ACHN (cell line): ENCODE measurements at regions not wholly inside any gene's neighbourhood (a gene's known extent, or its start where the extent isn't known, plus 50 kb on each side); places are given as distances from the start of the nearest gene placed in this dataset.

ENCODE experiments used
- DNase-seq: peaks from one replicate; pipeline ENCODE4 v3.0.0-alpha.2; 2015
- in situ Hi-C: cut with HindIII; loops from 2 replicates; pipeline ENCODE4 v1.10.0; 2017; ENCODE audit warnings: low sequenced_read_pairs, low pct_ligation_motif_present, low pct_unique_long_range_greater_than_20kb

DNA sequence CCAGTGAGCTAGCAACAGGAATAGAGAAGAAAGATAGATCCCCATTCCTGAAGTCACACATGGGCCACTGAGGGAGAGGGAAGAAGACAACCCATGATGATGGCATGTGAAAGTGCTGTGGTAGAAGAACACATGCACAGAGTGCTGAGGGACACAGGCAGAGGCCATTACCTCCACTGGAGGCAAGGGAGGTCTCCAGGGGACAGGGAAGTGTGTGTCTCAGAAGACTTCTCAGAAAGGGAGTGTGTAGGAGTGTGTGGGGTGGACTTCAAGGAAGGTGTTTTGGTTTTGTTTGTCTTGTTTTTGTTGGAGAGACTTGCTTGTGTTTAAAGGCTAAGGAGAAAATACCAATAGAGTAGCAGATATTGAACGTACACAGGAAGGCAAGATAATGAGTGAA is 77.0 kb upstream of the SMARCA2 start:
- in situ Hi-C loops: no loop called here

DNA sequence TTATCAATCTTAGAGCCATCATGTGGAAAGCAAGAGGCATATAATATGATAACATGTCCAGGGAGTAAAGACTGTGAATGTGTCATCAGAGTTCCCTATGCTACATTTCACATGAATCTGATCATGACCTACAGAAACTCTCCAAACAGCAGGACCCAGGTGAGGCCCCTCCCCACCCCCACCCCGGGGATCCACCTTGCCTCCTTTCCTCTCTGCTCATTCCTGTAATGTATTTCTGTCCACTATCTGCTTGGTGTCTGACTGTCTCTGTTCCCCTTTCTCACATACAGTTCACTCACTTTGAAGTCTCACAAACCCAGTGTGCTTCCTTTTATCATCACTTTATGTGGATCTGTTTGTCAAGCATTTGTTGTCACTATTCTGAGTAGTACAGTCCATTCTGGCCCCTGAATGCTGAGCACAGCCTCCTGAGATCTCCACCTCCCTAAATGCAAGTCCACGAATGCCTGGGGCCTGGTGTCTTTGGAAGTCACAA is 76.4 kb upstream of the SMARCA2 start:
- in situ Hi-C loops: no loop called here
- no peak for DNase-seq

More for the DNA sequence above, 77.0 kb upstream of the SMARCA2 start:
- DNase-seq: no peak

DNA sequence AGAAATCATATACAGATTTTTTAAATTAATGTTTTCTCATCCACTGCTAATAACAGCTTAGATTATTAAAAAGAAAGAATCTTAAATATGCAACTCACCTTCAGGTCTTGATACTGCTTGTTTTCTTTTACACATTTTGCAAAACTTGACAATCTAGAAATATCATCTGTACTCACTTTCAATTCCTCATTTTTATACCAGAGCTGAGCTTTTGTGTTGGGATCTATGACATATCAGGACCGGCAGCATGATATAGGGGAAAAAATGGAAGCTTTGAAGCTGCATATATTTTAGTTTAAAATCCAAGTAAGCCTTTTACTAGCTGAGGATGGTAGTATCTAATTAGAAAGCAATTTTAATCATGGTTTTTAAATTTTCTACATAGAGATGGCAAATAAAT is 75.7 kb upstream of the SMARCA2 start:
- DNase-seq: no peak

DNA sequence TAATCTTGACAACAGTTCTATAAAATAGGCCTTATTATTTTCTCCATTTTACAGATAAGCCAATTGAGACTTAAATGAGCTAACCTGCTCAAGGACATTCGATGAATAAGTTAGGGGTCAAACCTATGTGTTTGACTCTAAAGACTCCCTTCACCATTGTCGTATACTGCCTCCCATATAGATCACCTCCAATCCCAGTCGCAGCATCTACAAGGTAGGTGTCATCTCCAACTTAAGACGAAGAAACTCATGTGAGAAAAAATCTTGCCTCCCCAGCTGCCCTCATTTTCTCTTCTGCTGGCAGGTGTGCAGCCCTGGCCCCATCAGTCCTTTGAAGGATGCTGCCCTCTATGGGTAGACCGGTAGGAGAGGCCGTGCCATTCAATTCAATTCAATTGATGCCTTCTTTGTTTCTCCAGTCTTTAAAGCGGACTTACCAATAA is 75.2 kb upstream of the SMARCA2 start:
- in situ Hi-C loops: no loop called here
- peak; percentile 29 for DNase-seq

More for the DNA sequence above, 75.7 kb upstream of the SMARCA2 start:
- in situ Hi-C loops: no loop called here

- in situ Hi-C loops: no loop called here
- DNase-seq: peak; percentile 18
These were observed 73.2 kb upstream of the SMARCA2 start for GRCh38 chr9:1941989-1942388.

DNA sequence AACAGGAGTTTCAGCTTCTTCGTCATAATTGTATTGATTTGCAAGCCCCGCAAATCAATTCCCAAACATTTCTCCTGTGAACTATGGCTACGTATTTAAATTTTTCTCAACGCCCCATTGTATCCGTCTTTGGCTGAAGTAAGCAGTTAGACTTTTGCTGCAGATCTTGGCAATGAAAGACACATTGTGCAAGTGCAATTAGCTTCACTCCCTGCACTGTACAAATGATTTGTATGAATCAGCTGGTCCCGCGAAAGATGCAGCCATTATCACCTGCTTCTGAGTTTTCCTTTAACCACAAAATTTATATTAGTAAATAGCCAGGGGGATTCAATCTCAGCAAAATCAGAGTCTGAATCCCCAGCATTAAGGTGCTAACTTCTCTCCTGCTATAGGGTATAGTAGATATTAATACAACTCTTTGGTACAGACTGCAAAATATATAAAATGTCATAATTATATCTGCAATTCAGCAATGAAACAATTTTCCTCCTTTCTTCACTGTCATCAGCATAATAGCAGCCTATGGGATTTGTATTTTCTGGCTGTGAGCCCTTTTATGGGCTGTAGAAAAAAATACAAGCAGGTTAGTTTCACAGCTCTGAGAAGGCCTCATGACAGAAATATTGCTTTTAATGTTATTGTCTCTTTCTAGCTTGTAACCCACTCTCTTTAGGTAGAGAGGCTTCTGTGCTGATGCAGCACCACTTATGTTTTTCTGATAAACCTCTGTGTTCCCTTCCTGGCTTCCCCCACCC is 68.4 kb upstream of the SMARCA2 start:
- in situ Hi-C loops: no loop called here
- no peak for DNase-seq

GRCh38 chr9:1947438-1947837 is 67.7 kb upstream of the SMARCA2 start:
- in situ Hi-C loops: no loop called here
- no peak for DNase-seq

- no peak for DNase-seq
- in situ Hi-C loops: no loop called here
These were observed 66.6 kb upstream of the SMARCA2 start for GRCh38 chr9:1948541-1948940.

GRCh38 chr9:1951446-1951845 is 63.7 kb upstream of the SMARCA2 start:
- no peak for DNase-seq
- in situ Hi-C loops: no loop called here

- no peak for DNase-seq
- in situ Hi-C loops: no loop called here
These were observed 63.1 kb upstream of the SMARCA2 start for GRCh38 chr9:1952001-1952400.

- no peak for DNase-seq
- in situ Hi-C loops: no loop called here
These were observed 60.9 kb upstream of the SMARCA2 start for GRCh38 chr9:1954238-1954637.

- in situ Hi-C loops: no loop called here
- no peak for DNase-seq
These were observed 58.2 kb upstream of the SMARCA2 start for GRCh38 chr9:1956958-1957357.

DNA sequence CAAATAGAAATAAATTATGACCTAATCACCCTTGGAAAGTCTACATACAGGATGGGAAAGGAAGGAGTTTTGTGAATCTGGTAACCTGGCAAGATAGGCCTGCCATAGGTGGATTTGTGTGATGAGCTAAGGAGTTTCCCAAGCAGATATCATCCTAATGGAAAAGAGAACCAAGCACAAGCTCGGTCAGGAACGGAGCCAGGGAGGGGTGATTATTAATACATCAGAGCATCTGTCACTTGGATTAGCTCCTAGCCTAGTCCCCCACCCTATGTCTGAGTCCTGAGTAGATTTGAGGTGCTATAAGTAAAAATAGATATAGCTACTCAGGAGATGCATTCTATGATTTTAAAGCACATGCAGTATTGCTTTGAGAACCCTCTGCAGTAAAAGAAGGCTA is 57.3 kb upstream of the SMARCA2 start:
- no peak for DNase-seq
- in situ Hi-C loops: no loop called here

DNA sequence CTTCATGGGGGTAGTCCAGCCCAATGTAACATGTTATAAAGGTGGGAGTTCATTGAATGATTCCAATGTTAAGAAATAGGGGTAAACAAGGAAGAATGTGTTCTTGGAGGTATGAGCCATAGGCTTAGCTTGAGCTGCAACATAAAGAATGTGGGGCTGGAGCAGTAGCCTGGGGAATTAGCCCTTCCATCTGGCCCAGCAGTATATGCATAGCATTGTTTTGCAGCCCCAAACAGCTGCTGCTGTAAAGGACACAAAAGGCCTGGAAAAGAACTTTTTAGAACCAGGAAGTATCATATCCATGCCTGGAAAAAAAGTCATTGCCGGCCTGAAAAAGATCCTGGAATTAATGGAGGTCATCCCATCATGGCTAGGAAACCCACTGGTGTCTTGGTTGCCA is 55.8 kb upstream of the SMARCA2 start:
- in situ Hi-C loops: no loop called here

DNA sequence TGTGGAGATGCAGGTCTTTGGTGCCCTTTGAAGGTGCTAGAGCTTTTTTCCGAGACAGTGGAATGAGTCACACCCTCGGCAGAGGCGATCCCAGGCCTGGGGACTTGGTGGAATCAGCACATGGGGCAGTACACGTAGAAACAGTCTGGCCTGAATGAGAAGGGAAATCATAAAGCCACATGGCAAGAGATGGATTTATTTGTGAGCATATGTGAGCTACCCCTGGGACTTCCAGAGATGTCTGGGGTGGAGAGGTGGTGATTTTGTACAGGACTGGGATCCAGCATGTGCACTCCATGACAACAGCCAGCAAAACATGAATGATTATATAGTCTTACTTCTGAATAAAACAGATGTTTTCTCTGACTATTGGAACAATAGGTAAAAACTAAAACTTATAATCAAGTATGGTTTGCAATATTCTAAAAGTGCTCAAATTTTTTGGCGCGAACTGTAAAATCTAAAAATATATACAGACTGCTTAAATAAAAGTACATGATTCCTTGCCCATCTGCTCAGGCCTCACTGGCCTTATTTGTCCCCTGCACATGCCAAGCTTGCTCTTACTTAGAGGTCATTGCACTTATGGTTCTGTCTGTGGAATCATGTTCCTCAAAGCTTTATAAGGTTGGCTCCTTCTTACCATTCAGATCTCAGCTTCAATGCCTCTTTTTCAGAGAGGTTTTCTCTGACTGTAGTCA is 54.7 kb upstream of the SMARCA2 start:
- DNase-seq: no peak
- in situ Hi-C loops: no loop called here

More for the DNA sequence above, 55.8 kb upstream of the SMARCA2 start:
- no peak for DNase-seq

DNA sequence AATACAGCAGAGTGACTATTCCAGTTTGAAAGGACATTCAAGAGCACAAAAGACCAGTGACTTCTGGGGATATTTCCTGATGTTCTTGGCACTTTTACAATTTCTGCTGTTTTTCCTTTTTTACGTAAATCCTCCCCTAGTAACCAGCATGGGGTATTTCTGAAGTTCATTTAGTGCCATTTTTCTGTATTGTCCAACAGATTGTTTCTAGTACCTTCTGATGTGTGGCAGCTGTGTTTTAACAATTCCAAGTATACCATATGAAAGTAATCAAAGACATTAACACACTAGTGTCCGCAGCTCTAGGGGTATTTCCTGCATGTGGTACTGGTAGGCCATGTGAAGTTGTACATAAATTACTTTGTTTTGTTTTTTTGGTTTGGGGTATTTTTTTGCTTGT is 53.0 kb upstream of the SMARCA2 start:
- DNase-seq: no peak
- in situ Hi-C loops: no loop called here

DNA sequence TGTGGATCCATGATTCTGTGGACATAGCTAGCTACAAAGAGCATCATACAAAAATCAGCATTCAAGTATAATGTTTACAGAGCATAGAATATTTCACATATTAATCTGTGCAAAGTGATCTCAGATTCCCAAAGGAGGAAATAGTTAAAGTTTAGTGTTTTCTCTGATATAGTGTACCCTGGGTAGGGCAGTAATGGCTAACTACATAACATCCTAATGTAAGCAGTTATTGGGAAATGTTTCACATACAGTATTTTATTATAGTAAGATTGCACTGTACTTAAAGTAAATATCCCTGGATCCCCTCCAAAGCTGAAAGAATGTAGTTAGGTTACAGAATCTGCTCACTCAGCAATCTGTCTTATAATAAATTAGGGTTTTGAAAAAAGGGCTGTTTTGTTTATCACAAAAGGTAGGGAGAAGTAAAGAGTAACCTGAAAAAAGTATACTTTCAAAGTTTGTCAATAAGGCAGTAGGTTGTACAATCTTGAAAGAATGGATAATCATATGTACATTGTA is 52.5 kb upstream of the SMARCA2 start:
- no peak for DNase-seq
- in situ Hi-C loops: no loop called here

- no peak for DNase-seq
- in situ Hi-C loops: no loop called here
These were observed 51.1 kb upstream of the SMARCA2 start for GRCh38 chr9:1964093-1964492.
